MM.1S (cell line): ENCODE measurements at regions not wholly inside any gene's neighbourhood (a gene's known extent, or its start where the extent isn't known, plus 50 kb on each side); places are given as distances from the start of the nearest gene placed in this dataset.
A peak's percentile ranks its signal among the peaks of the same experiment; 100 is the strongest.

Experiments used
- DNase-seq: peaks from one replicate; pipeline ENCODE4 v3.0.0-alpha.2; 2015
- H2AFZ ChIP-seq: fragments of 300-600 bp; sonication (generic); 2 replicates; pipeline ENCODE4 v1.6.0; 2016; ENCODE audit warnings: antibody characterized with exemption, low read length
- H3F3A ChIP-seq: fragments of 300-600 bp; sonication (generic); 2 replicates; pipeline ENCODE4 v1.6.1; 2016; ENCODE audit warnings: mild to moderate bottlenecking, antibody characterized with exemption, low read length, moderate library complexity, mixed read lengths; ENCODE audit not compliant: insufficient read depth
- H3K27ac ChIP-seq: fragments of 300-600 bp; sonication (generic); 2 replicates; pipeline ENCODE4 v1.5.1; 2016; ENCODE audit warnings: mild to moderate bottlenecking, low read length
- H3K27me3 ChIP-seq: fragments of 300-600 bp; sonication (generic); replicated peaks from 2 replicates; pipeline ENCODE4 v1.6.0; 2016; ENCODE audit warnings: low read length; ENCODE audit not compliant: insufficient read depth
- H3K36me3 ChIP-seq: fragments of 300-600 bp; sonication (generic); replicated peaks from 2 replicates; pipeline ENCODE4 v1.6.1; 2016; ENCODE audit warnings: mild to moderate bottlenecking, low read length, mixed read lengths; ENCODE audit not compliant: insufficient read depth
- H3K4me1 ChIP-seq: fragments of 300-600 bp; sonication (generic); 2 replicates; pipeline ENCODE4 v1.6.1; 2016; ENCODE audit warnings: low read length, mixed read lengths
- H3K4me2 ChIP-seq: fragments of 300-600 bp; sonication (generic); 2 replicates; pipeline ENCODE4 v1.6.0; 2016; ENCODE audit warnings: low read depth, low read length
- H3K4me3 ChIP-seq: fragments of 300-600 bp; sonication (generic); 2 replicates; pipeline ENCODE4 v1.5.1; 2016; ENCODE audit warnings: low read length, mixed read lengths
- H3K79me2 ChIP-seq: fragments of 300-600 bp; sonication (generic); 2 replicates; pipeline ENCODE4 v1.6.1; 2016; ENCODE audit warnings: mixed run types, low read length, mixed read lengths
- H3K9ac ChIP-seq: fragments of 300-600 bp; sonication (generic); 2 replicates; pipeline ENCODE4 v1.6.1; 2016; ENCODE audit warnings: low read length, mixed read lengths
- H3K9me2 ChIP-seq: fragments of 300-600 bp; sonication (generic); replicated peaks from 2 replicates; pipeline ENCODE4 v1.6.1; 2016; ENCODE audit warnings: mild to moderate bottlenecking, low read length, mixed read lengths; ENCODE audit not compliant: insufficient read depth
- H3K9me3 ChIP-seq: fragments of 300-600 bp; sonication (generic); replicated peaks from 2 replicates; pipeline ENCODE4 v1.6.1; 2016; ENCODE audit warnings: mild to moderate bottlenecking, low read length, mixed read lengths; ENCODE audit not compliant: insufficient read depth
- H4K20me1 ChIP-seq: fragments of 300-600 bp; sonication (generic); 2 replicates; pipeline ENCODE4 v1.6.1; 2016; ENCODE audit warnings: mild to moderate bottlenecking, low read length, moderate library complexity, mixed read lengths; ENCODE audit not compliant: insufficient read depth
- EZH2 ChIP-seq: fragments of 300-600 bp; sonication (generic); optimal IDR thresholded peaks from 2 replicates; pipeline ENCODE3; 2017; ENCODE audit warnings: low read depth, mild to moderate bottlenecking, antibody characterized with exemption, low read length, mixed read lengths
- EZH2phosphoT487 ChIP-seq: fragments of 300-600 bp; sonication (generic); IDR thresholded peaks from 2 replicates; pipeline ENCODE4 v1.6.1; 2018; ENCODE audit warnings: antibody characterized with exemption, low read length
- TF ChIP-seq, protein P1 (sequence below): fragments of 300-600 bp; sonication (generic); IDR thresholded peaks from 2 replicates; pipeline ENCODE4 v1.5.1; 2016; ENCODE audit warnings: antibody characterized with exemption, low read length, mixed read lengths

DNA sequence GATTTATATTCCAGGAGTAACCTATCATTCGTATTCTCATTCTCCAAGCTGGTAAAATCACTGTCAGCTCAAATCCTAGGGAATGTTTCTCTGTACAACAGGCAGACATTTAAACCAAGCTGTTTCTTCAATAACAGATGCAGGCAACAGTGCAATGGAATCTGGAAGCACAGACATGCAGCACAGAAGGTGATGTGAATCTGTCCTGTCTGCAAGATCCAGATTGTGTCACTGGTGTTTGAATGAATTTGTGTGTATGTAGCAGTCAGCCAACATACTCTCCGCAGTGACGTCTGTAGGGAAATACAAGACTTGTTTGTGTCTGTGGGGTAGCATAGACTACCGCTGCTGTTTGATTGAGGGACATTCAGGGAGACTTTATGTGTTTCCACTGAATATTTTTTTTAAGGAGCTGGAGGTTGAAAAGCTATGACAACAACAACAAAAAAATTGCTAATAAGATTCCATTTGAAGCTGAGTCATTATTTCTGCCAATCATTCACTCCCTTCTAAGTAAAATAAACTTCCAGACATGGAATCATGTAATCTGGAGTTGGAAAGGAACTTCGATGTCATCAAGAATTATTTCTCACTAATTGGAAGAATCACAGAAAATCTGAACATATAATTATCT, 122.9 kb upstream of the MYO3A start:
- Histone ChIP-seq H4K20me1 (no peaks in the 10 kb centered on the region), H3K27me3 (no peaks in the 10 kb centered on the region), H2AFZ (no peak overlapping the region), H3K4me2 (no peak overlapping the region), H3K9me2 (no peaks in the 10 kb centered on the region), H3F3A (peaks cover 9% of the 10 kb centered on the region; the same call in 1 of the 2 replicates), H3K9ac (no peak overlapping the region), H3K36me3 (no peaks in the 10 kb centered on the region), H3K27ac (no peak overlapping the region), H3K9me3 (no peaks in the 10 kb centered on the region), H3K4me3 (no peak overlapping the region), H3K79me2 (no peaks in the 10 kb centered on the region), H3K4me1 (peaks cover 10% of the 10 kb centered on the region)
- DNase-seq = no peak
- TF ChIP-seq, protein P1, sequence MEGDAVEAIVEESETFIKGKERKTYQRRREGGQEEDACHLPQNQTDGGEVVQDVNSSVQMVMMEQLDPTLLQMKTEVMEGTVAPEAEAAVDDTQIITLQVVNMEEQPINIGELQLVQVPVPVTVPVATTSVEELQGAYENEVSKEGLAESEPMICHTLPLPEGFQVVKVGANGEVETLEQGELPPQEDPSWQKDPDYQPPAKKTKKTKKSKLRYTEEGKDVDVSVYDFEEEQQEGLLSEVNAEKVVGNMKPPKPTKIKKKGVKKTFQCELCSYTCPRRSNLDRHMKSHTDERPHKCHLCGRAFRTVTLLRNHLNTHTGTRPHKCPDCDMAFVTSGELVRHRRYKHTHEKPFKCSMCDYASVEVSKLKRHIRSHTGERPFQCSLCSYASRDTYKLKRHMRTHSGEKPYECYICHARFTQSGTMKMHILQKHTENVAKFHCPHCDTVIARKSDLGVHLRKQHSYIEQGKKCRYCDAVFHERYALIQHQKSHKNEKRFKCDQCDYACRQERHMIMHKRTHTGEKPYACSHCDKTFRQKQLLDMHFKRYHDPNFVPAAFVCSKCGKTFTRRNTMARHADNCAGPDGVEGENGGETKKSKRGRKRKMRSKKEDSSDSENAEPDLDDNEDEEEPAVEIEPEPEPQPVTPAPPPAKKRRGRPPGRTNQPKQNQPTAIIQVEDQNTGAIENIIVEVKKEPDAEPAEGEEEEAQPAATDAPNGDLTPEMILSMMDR = no peak
- no peak for TF ChIP-seq EZH2
- no peak for TF ChIP-seq EZH2phosphoT487

DNA sequence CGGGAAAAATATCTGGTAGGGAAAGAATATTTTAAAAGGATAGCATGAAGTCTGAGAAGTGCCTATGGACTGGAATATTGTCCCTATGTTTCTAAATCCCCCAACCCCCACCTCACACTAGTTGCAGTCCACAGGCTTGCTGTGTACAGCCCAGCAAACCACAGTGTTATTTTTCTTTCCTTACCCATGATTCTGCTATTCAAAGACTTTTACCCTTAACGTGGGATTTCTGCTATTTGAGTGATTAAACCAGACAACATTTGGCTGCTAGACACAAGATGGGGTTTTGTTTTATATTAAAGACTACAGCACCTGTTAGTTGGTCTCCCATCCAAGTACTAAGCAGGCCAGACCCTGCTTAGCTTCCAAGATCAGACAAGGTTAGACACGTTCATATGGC, 120.5 kb upstream of the MYO3A start:
- peaks cover 16% of the 10 kb centered on the region for H3K4me1 ChIP-seq
- no peak for TF ChIP-seq EZH2phosphoT487
- H3K27ac ChIP-seq = no peak overlapping the region
- no peak overlapping the region for H3K9ac ChIP-seq
- no peaks in the 10 kb centered on the region for H3K9me2 ChIP-seq
- H3K36me3 ChIP-seq = no peaks in the 10 kb centered on the region
- no peak overlapping the region for H3K4me2 ChIP-seq
- DNase-seq = no peak
- peaks cover 15% of the 10 kb centered on the region; the same call in 1 of the 2 replicates for H3F3A ChIP-seq
- H2AFZ ChIP-seq = no peak overlapping the region
- H3K27me3 ChIP-seq = no peaks in the 10 kb centered on the region
- H3K4me3 ChIP-seq = no peak overlapping the region
- H3K79me2 ChIP-seq = no peaks in the 10 kb centered on the region
- H3K9me3 ChIP-seq = no peaks in the 10 kb centered on the region
- no peaks in the 10 kb centered on the region for H4K20me1 ChIP-seq

DNA sequence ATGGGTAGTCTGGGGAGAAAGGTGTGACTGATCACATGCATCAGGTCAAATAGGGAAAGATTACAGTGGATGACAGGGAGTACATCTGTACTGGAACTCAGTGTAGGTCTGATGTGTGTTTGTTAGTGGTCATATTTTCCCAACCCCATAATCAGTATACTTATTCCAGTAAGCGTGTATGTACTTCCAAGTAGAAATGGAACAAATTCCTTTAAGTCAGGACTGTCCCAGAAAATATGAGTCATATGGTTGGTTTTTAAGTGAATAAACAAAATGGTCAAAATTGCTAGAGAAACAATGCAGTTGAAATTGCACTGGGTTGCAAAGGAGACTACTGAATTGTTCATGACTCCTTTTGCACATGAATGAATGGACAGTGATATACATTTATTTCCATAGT, 118.8 kb upstream of the MYO3A start:
- Histone ChIP-seq H3K9ac (no peak overlapping the region), H3K4me1 (peaks cover 18% of the 10 kb centered on the region), H3K9me2 (no peaks in the 10 kb centered on the region), H2AFZ (0 out of 2 replicates have a peak overlapping the region, but pooled peaks have one; percentile 0), H3K36me3 (no peaks in the 10 kb centered on the region), H3K4me2 (peak overlapping the region; percentile 25; the same call in 1 of the 2 replicates), H3K9me3 (no peaks in the 10 kb centered on the region), H3K27me3 (no peaks in the 10 kb centered on the region), H3F3A (peaks cover 15% of the 10 kb centered on the region; the same call in 1 of the 2 replicates), H3K4me3 (no peak overlapping the region), H4K20me1 (no peaks in the 10 kb centered on the region), H3K79me2 (no peaks in the 10 kb centered on the region), H3K27ac (peak overlapping the region; percentile 60; the same call in 1 of the 2 replicates)
- TF ChIP-seq, protein P1 = no peak
- TF ChIP-seq EZH2 (no peak), EZH2phosphoT487 (no peak)
- no peak for DNase-seq
